ENCODE measurements at regions not wholly inside any gene's neighbourhood (a gene's known extent, or its start where the extent isn't known, plus 50 kb on each side); places are given as distances from the start of the nearest gene placed in this dataset.

- Histone ChIP-seq H3K9me3 (replicated peaks; ENCODE audit: control insufficient read depth, insufficient read depth, low read length) (no peaks in the 10 kb centered on the region), H3K79me2 (ENCODE audit: control insufficient read depth, insufficient read depth, low read length) (no peaks in the 10 kb centered on the region), H3K4me1 (ENCODE audit: control insufficient read depth, insufficient read depth, low read length) (no peaks in the 10 kb centered on the region), H4K20me1 (ENCODE audit: control insufficient read depth, insufficient read depth) (no peaks in the 10 kb centered on the region), H3K27ac (ENCODE audit: control insufficient read depth, insufficient read depth) (no peak overlapping the region), H3K4me2 (ENCODE audit: control insufficient read depth, insufficient read depth) (no peak overlapping the region), H3K4me3 (no peak overlapping the region), H2AFZ (ENCODE audit: control insufficient read depth, low read depth, low read length) (no peak overlapping the region), H3K9ac (ENCODE audit: control insufficient read depth, insufficient read depth, low read length) (no peak overlapping the region), H3K27me3 (replicated peaks in 1 of 2; ENCODE audit: control insufficient read depth in 2 of 2, insufficient read depth in 2 of 2, low read length in 1 of 2) (no peaks in the 10 kb centered on the region), H3K36me3 (ENCODE audit: control insufficient read depth in 2 of 2, insufficient read depth in 2 of 2, low read length in 1 of 2) (no peaks in the 10 kb centered on the region)
- 25% methylated on average over 3 of the region's 3 CpGs for WGBS (ENCODE audit: insufficient coverage, insufficient replicate concordance, low lambda C conversion rate, missing lambda C conversion rate)
- ChIA-PET CTCF (interaction anchor here (0.9 to 1.8 kb wide), 2 partner anchors 10 to 45 kb away, joined by 3 to 7 read pairs; no protein-coding TSS in a partner anchor), RAD21 (ENCODE audit: unreplicated experiment) (no interaction called here), SMC1A (ENCODE audit: uncharacterized antibody, unreplicated experiment) (interaction anchor here (0.7 to 2.8 kb wide), 6 partner anchors 10 to 809 kb away, joined by 3 to 15 read pairs (median 3); no protein-coding TSS in a partner anchor), POLR2A (no interaction called here)
- TF ChIP-seq, protein P1, sequence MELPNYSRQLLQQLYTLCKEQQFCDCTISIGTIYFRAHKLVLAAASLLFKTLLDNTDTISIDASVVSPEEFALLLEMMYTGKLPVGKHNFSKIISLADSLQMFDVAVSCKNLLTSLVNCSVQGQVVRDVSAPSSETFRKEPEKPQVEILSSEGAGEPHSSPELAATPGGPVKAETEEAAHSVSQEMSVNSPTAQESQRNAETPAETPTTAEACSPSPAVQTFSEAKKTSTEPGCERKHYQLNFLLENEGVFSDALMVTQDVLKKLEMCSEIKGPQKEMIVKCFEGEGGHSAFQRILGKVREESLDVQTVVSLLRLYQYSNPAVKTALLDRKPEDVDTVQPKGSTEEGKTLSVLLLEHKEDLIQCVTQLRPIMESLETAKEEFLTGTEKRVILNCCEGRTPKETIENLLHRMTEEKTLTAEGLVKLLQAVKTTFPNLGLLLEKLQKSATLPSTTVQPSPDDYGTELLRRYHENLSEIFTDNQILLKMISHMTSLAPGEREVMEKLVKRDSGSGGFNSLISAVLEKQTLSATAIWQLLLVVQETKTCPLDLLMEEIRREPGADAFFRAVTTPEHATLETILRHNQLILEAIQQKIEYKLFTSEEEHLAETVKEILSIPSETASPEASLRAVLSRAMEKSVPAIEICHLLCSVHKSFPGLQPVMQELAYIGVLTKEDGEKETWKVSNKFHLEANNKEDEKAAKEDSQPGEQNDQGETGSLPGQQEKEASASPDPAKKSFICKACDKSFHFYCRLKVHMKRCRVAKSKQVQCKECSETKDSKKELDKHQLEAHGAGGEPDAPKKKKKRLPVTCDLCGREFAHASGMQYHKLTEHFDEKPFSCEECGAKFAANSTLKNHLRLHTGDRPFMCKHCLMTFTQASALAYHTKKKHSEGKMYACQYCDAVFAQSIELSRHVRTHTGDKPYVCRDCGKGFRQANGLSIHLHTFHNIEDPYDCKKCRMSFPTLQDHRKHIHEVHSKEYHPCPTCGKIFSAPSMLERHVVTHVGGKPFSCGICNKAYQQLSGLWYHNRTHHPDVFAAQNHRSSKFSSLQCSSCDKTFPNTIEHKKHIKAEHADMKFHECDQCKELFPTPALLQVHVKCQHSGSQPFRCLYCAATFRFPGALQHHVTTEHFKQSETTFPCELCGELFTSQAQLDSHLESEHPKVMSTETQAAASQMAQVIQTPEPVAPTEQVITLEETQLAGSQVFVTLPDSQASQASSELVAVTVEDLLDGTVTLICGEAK (IDR thresholded peaks at IDR 0.05; ENCODE audit: borderline replicate concordance) = no peak
- TF ChIP-seq YY1 (IDR thresholded peaks at IDR 0.05; ENCODE audit: low read depth, low read length) (no peak), POLR2AphosphoS5 (IDR thresholded peaks at IDR 0.05; ENCODE audit: low read length) (no peak), MEF2A (IDR thresholded peaks at IDR 0.05; ENCODE audit: insufficient read depth, low read depth, low read length) (no peak), BHLHE40 (IDR thresholded peaks at IDR 0.05; ENCODE audit: borderline replicate concordance in 1 of 2, low read depth in 2 of 2, low read length in 1 of 2) (no peak), TCF12 (IDR thresholded peaks at IDR 0.05; ENCODE audit: low read depth, low read length) (no peak), SKIL (IDR thresholded peaks at IDR 0.05; ENCODE audit: low read depth, poor library complexity, severe bottlenecking) (no peak), NR2F1 (conservative IDR thresholded peaks at IDR 0.05) (no peak), PAX8 (IDR thresholded peaks at IDR 0.05) (no peak), PML (IDR thresholded peaks at IDR 0.05; ENCODE audit: low read length) (no peak), GABPA (IDR thresholded peaks at IDR 0.05; ENCODE audit: low read depth) (no peak)
- TF ChIP-seq, protein P2, sequence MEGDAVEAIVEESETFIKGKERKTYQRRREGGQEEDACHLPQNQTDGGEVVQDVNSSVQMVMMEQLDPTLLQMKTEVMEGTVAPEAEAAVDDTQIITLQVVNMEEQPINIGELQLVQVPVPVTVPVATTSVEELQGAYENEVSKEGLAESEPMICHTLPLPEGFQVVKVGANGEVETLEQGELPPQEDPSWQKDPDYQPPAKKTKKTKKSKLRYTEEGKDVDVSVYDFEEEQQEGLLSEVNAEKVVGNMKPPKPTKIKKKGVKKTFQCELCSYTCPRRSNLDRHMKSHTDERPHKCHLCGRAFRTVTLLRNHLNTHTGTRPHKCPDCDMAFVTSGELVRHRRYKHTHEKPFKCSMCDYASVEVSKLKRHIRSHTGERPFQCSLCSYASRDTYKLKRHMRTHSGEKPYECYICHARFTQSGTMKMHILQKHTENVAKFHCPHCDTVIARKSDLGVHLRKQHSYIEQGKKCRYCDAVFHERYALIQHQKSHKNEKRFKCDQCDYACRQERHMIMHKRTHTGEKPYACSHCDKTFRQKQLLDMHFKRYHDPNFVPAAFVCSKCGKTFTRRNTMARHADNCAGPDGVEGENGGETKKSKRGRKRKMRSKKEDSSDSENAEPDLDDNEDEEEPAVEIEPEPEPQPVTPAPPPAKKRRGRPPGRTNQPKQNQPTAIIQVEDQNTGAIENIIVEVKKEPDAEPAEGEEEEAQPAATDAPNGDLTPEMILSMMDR (IDR thresholded peaks at IDR 0.05 in 2 of 3, conservative IDR thresholded peaks at IDR 0.05 in 1 of 3; ENCODE audit: control insufficient read depth in 2 of 3, extremely low read depth in 1 of 3, insufficient read depth in 1 of 3, low read depth in 3 of 3, low read length in 3 of 3) = no peak
- FAIRE-seq (no peak), ATAC-seq (no peak), DNase-seq (ENCODE audit: low read depth, low spot score) (no peak)
- in situ Hi-C loops (cut with MboI) (no loop called here), intact Hi-C loops (cut with micrococcal nuclease; ENCODE audit: unreplicated experiment) (no loop called here)
- no TSS peak for BruUV-seq (replicated peaks)
Measured at GRCh38 chr12:43291516-43291915, 260.5 kb downstream of the ADAMTS20 start.

Data from GM12878 (cell line).